Neural progenitor cell (in vitro differentiated cells): ENCODE measurements at regions not wholly inside any gene's neighbourhood (a gene's known extent, or its start where the extent isn't known, plus 50 kb on each side); places are given as distances from the start of the nearest gene placed in this dataset.

Experiments
- EZH2 ChIP-seq: fragments of 200-600 bp; sonication (generic); IDR thresholded peaks from 2 replicates; pipeline ENCODE4 v1.6.1; 2017; ENCODE audit warnings: antibody characterized with exemption, mild to moderate bottlenecking, moderate library complexity
- EZH2phosphoT487 ChIP-seq: fragments of 200-600 bp; sonication (generic); IDR thresholded peaks from 2 replicates; pipeline ENCODE4 v1.6.1; 2017; ENCODE audit warnings: antibody characterized with exemption
- TF ChIP-seq, protein P1 (sequence below): fragments of 200-600 bp; sonication (generic); IDR thresholded peaks from 2 replicates; pipeline ENCODE4 v1.5.1; 2017; ENCODE audit warnings: antibody characterized with exemption, mild to moderate bottlenecking

DNA sequence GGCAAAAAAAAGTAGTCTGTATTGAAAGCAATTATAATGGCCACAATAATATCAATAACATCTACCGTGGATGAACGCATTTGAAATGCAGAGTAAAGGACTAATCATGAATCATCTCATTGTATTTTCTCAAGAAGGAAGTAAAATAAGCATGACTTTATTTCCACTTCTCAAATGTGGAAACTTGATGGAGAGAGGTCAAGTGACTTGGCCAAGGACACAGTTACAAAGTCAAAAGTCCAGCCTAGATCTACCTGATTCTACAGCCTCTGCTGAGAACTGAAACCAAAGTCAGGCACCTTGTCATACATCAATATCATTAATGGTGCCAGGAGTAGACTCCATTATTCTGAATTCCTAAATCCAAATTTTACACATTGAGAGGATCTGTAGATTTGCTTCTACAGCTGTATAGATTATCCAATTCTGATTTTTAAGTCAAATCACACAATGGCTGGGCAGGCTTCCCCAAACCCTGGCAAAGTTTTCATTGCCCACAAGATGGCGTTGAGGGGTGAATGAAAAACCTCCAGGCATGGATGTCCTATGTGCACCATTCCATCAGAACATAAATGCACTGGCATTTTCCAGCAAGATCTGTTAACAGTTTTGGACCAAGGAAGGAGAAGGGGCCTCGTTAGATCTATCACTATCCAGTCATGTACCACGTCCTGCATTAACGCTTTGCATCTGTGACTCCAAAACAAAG is 423.1 kb downstream of the MAFB start:
- TF ChIP-seq, protein P1, sequence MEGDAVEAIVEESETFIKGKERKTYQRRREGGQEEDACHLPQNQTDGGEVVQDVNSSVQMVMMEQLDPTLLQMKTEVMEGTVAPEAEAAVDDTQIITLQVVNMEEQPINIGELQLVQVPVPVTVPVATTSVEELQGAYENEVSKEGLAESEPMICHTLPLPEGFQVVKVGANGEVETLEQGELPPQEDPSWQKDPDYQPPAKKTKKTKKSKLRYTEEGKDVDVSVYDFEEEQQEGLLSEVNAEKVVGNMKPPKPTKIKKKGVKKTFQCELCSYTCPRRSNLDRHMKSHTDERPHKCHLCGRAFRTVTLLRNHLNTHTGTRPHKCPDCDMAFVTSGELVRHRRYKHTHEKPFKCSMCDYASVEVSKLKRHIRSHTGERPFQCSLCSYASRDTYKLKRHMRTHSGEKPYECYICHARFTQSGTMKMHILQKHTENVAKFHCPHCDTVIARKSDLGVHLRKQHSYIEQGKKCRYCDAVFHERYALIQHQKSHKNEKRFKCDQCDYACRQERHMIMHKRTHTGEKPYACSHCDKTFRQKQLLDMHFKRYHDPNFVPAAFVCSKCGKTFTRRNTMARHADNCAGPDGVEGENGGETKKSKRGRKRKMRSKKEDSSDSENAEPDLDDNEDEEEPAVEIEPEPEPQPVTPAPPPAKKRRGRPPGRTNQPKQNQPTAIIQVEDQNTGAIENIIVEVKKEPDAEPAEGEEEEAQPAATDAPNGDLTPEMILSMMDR: peak; percentile 65
- TF ChIP-seq EZH2 (no peak), EZH2phosphoT487 (no peak)
